SK-N-SH (cell line): ENCODE measurements at regions not wholly inside any gene's neighbourhood (a gene's known extent, or its start where the extent isn't known, plus 50 kb on each side); places are given as distances from the start of the nearest gene placed in this dataset.

Experiments used
- CTCF ChIA-PET: fragments of 300-600, 350-600 bp; formaldehyde crosslinking; extraction: SDS; loops from one replicate; lab custom pipeline; 2021; lab: Yijun Ruan, JAX
- POLR2A ChIA-PET: fragments of 350-600 bp; sonication (Branson Sonifier 250); formaldehyde crosslinking; extraction: SDS; loops from one replicate; lab custom pipeline; 2020; ENCODE audit warnings: antibody characterized with exemption, inconsistent platforms; lab: Yijun Ruan, JAX
- DNase-seq: peaks from one replicate; pipeline ENCODE4 v3.0.0; 2012
- H2AFZ ChIP-seq: fragments of 200-600 bp; sonication (generic); 2 replicates; pipeline ENCODE4 v1.8.1; 2016; ENCODE audit warnings: antibody characterized with exemption, mild to moderate bottlenecking, low read depth
- H3F3A ChIP-seq: fragments of 200-600 bp; sonication (generic); replicated peaks from 2 replicates; pipeline ENCODE3; 2016; ENCODE audit warnings: antibody characterized with exemption, mild to moderate bottlenecking; ENCODE audit not compliant: insufficient read depth
- H3K27ac ChIP-seq, 2 experiments: fragments of 200-500 bp in 1 of 2; fragments of 200-600 bp in 1 of 2; sonication (Bioruptor generic) in 1 of 2; sonication (generic), shearing (Covaris generic) in 1 of 2; 2 replicates each; pipeline versions ENCODE4 v1.5.1 to v1.6.1; 2014 to 2016; ENCODE audit warnings: low read depth in 2 of 2, inconsistent platforms in 1 of 2, low read length in 1 of 2, mild to moderate bottlenecking in 1 of 2, mixed read lengths in 1 of 2
- H3K27me3 ChIP-seq: fragments of 200-600 bp; sonication (generic), shearing (Covaris generic); 2 replicates; pipeline ENCODE4 v1.6.1; 2016; ENCODE audit warnings: mixed run types; ENCODE audit not compliant: insufficient read depth
- H3K36me3 ChIP-seq, 2 experiments: fragments of 200-500 bp in 1 of 2; fragments of 200-600 bp in 1 of 2; sonication (Bioruptor generic) in 1 of 2; sonication (generic) in 1 of 2; replicated peaks in 1 of 2; 2 replicates each; pipeline versions ENCODE3 to v1.5.1; 2014 to 2016; ENCODE audit warnings: low read length in 1 of 2, mild to moderate bottlenecking in 1 of 2; ENCODE audit not compliant: insufficient read depth in 2 of 2, control insufficient read depth in 1 of 2
- H3K4me1 ChIP-seq, 2 experiments: fragments of 200-500 bp in 1 of 2; fragments of 200-600 bp in 1 of 2; sonication (Bioruptor generic) in 1 of 2; sonication (generic), shearing (Covaris generic) in 1 of 2; 2 replicates each; pipeline versions ENCODE4 v1.5.1 to v1.6.1; 2014 to 2016; ENCODE audit warnings: low read depth in 1 of 2, low read length in 1 of 2, mixed run types in 1 of 2; ENCODE audit not compliant: insufficient read depth in 2 of 2, control insufficient read depth in 1 of 2
- H3K4me2 ChIP-seq: fragments of 200-600 bp; sonication (generic), shearing (Covaris generic); 2 replicates; pipeline ENCODE4 v1.6.1; 2017; ENCODE audit warnings: mixed run types
- H3K4me3 ChIP-seq, 2 experiments: fragments of 200-500 bp in 1 of 2; fragments of 200-600 bp in 1 of 2; sonication (Bioruptor generic) in 1 of 2; sonication (generic), shearing (Covaris generic) in 1 of 2; 2 replicates each; pipeline versions ENCODE4 v1.5.1 to v1.8.1; 2014 to 2016; ENCODE audit warnings: low read depth in 2 of 2, inconsistent platforms in 1 of 2, low read length in 1 of 2, mild to moderate bottlenecking in 1 of 2, mixed read lengths in 1 of 2, moderate library complexity in 1 of 2
- H3K79me2 ChIP-seq: fragments of 200-600 bp; sonication (generic); 2 replicates; pipeline ENCODE4 v1.8.1; 2017; ENCODE audit warnings: mild to moderate bottlenecking; ENCODE audit not compliant: insufficient read depth
- H3K9ac ChIP-seq: fragments of 200-600 bp; sonication (generic); 2 replicates; pipeline ENCODE4 v1.6.1; 2017; ENCODE audit warnings: mixed run types
- H3K9me2 ChIP-seq: fragments of 200-600 bp; sonication (generic); 2 replicates; pipeline ENCODE4 v1.6.1; 2017; ENCODE audit warnings: mixed run types
- H3K9me3 ChIP-seq: fragments of 200-600 bp; sonication (generic); 2 replicates; pipeline ENCODE4 v1.6.1; 2017; ENCODE audit warnings: mixed run types, mild to moderate bottlenecking, moderate library complexity
- H4K20me1 ChIP-seq: fragments of 200-600 bp; sonication (generic); 2 replicates; pipeline ENCODE4 v1.6.1; 2017; ENCODE audit warnings: mild to moderate bottlenecking, mixed run types; ENCODE audit not compliant: insufficient read depth
- CHD2 ChIP-seq: fragments of 150-350 bp; IDR thresholded peaks from 2 replicates; pipeline ENCODE4 v1.6.1; 2018; ENCODE audit warnings: low read length; ENCODE audit not compliant: partially characterized antibody
- CTCF ChIP-seq: fragments of 200-600 bp; sonication (generic); IDR thresholded peaks from 2 replicates; pipeline ENCODE4 v1.6.1; 2017; ENCODE audit warnings: antibody characterized with exemption, mild to moderate bottlenecking, moderate library complexity
- ELF1 ChIP-seq: IDR thresholded peaks from 2 replicates; pipeline ENCODE4 v1.4.0; 2012
- FOSL2 ChIP-seq: IDR thresholded peaks from 2 replicates; pipeline ENCODE4 v1.4.0; 2012; ENCODE audit warnings: low read depth, mild to moderate bottlenecking, moderate library complexity, borderline replicate concordance
- FOXM1 ChIP-seq: IDR thresholded peaks from 2 replicates; pipeline ENCODE4 v1.4.0; 2012; ENCODE audit warnings: low read depth, mild to moderate bottlenecking
- GABPA ChIP-seq: IDR thresholded peaks from 2 replicates; pipeline ENCODE4 v1.4.0; 2012; ENCODE audit warnings: low read depth, mild to moderate bottlenecking
- IRF3 ChIP-seq: fragments of 150-350 bp; IDR thresholded peaks from 2 replicates; pipeline ENCODE4 v1.6.1; 2016; ENCODE audit warnings: mild to moderate bottlenecking, low read depth, low read length
- JUND ChIP-seq: IDR thresholded peaks from 2 replicates; pipeline ENCODE4 v1.4.0; 2012
- NRF1 ChIP-seq: IDR thresholded peaks from 2 replicates; pipeline ENCODE4 v1.6.1; 2012; ENCODE audit warnings: low read depth, mild to moderate bottlenecking, low read length
- PBX3 ChIP-seq: IDR thresholded peaks from 2 replicates; pipeline ENCODE4; 2012
- POLR2AphosphoS5 ChIP-seq: IDR thresholded peaks from 2 replicates; pipeline ENCODE4 v1.6.1; 2012; ENCODE audit warnings: low read depth, low read length
- RAD21 ChIP-seq: IDR thresholded peaks from 2 replicates; pipeline ENCODE4 v1.6.1; 2012; ENCODE audit warnings: mild to moderate bottlenecking, low read length
- SIN3A ChIP-seq: IDR thresholded peaks from 2 replicates; pipeline ENCODE4 v1.6.1; 2012; ENCODE audit warnings: low read depth, mild to moderate bottlenecking, low read length, moderate library complexity, borderline replicate concordance
- TAF1 ChIP-seq: IDR thresholded peaks from 2 replicates; pipeline ENCODE4 v1.6.1; 2012; ENCODE audit warnings: low read depth, mild to moderate bottlenecking, low read length, moderate library complexity, borderline replicate concordance
- USF1 ChIP-seq: IDR thresholded peaks from 2 replicates; pipeline ENCODE4 v1.4.0; 2012; ENCODE audit warnings: low read depth, borderline replicate concordance
- USF2 ChIP-seq: fragments of 150-350 bp; IDR thresholded peaks from 2 replicates; pipeline ENCODE4 v1.6.1; 2017; ENCODE audit warnings: antibody characterized with exemption, low read length, low read depth, borderline replicate concordance
- YY1 ChIP-seq: IDR thresholded peaks from 2 replicates; pipeline ENCODE4 v1.4.0; 2012; ENCODE audit warnings: low read depth, mild to moderate bottlenecking
- WGBS: methylation state at CpG from one replicate; pipeline ENCODE4 v1.1.6; 2017; ENCODE audit warnings: low lambda C conversion rate; 5-methylcytosine and 5-hydroxymethylcytosine counted together

- Histone ChIP-seq H3K9me2 (no peaks in the 10 kb centered on the region), H3K27ac (no peak overlapping the region), H3K4me2 (no peak overlapping the region), H3K79me2 (no peaks in the 10 kb centered on the region), H3K36me3 (no peaks in the 10 kb centered on the region), H2AFZ (no peak overlapping the region), H3F3A (no peaks in the 10 kb centered on the region), H3K27me3 (no peaks in the 10 kb centered on the region; the same call in 1 of the 2 replicates), H3K9me3 (no peaks in the 10 kb centered on the region), H3K4me1 (no peaks in the 10 kb centered on the region; a peak in 1 of 4 replicates), H3K9ac (no peak overlapping the region), H4K20me1 (no peaks in the 10 kb centered on the region), H3K4me3 (no peak overlapping the region)
- ChIA-PET CTCF (interaction anchor here (0.5 kb wide), 1 partner anchor 549 kb away, joined by 3 read pairs; no protein-coding TSS in a partner anchor), POLR2A (no interaction called here)
- DNase-seq = no peak
- 2% methylated on average over 11 of the region's 11 CpGs for WGBS
- TF ChIP-seq RAD21 = no peak
- TF ChIP-seq USF1 = no peak
- TF ChIP-seq YY1 = no peak
- TF ChIP-seq JUND = no peak
- no peak for TF ChIP-seq POLR2AphosphoS5
- TF ChIP-seq IRF3 = no peak
- TF ChIP-seq FOSL2 = no peak
- TF ChIP-seq TAF1 = no peak
- TF ChIP-seq PBX3 = no peak
- no peak for TF ChIP-seq FOXM1
- no peak for TF ChIP-seq SIN3A
- no peak for TF ChIP-seq GABPA
- TF ChIP-seq ELF1 = no peak
- no peak for TF ChIP-seq CTCF
- no peak for TF ChIP-seq CHD2
- TF ChIP-seq USF2 = no peak
- TF ChIP-seq NRF1 = no peak
Measured at GRCh38 chr3:28018925-28019718, 222.3 kb upstream of the CMC1 start.
